ENCODE measurements at regions not wholly inside any gene's neighbourhood (a gene's known extent, or its start where the extent isn't known, plus 50 kb on each side); places are given as distances from the start of the nearest gene placed in this dataset.
"Not testable (repeated sequence)": the region's sequence is repeated elsewhere in the genome, so short reads cannot be mapped to it uniquely, and the experiment has no call there.

DNA sequence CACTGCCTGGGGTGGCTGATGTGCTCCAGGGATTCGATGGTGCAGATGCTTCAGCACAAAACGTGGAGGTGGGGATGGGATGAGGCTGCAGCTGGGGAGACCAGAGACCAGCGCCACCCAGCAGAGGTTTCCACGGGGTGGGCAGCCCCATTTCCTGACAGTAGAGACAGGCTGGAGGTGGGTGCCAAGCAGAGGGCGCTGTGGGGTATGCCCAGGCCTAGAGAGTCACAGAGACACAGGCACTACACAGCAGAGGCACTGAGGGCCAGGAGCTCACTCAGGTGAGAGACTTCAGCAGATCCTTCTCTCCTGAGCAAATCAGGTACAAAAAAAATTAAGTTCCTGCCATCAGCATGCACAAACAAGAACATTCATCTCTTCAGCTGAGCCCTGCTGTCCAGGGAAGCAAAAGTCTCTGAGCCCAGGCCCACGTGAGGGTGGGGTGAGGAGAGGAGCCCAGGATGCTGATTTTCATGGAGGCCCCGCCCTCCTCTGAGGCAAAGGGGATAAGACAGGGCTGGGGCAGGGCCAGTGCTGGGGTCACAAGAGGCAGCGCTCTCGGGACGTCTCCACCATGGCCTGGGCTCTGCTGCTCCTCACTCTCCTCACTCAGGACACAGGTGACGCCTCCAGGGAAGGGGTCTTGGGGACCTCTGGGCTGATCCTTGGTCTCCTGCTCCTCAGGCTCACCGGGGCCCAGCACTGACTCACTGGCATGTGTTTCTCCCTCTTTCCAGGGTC, 53.1 kb downstream of the GGTLC2 start:
- no peak for DNase-seq (ENCODE audit: low spot score)

DNA sequence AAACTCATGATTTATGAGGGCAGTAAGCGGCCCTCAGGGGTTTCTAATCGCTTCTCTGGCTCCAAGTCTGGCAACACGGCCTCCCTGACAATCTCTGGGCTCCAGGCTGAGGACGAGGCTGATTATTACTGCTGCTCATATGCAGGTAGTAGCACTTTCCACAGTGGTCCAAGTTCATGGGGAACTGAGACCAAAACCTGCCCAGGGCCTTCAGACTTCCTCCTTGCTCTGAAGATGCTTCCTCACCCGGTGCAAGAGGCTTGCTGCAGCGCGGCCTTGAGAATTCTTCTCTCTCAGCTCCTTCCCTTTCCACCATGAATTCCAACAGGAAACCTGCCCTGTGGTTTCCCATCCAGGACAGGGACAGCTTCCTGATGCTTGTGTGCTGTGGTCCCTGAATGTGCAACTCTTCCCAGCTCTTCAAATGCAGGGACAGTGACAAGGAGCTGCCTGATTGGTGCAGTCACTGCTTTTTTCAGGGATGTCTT, 53.9 kb downstream of the GGTLC2 start:
- no peak for DNase-seq (ENCODE audit: low spot score)

DNA sequence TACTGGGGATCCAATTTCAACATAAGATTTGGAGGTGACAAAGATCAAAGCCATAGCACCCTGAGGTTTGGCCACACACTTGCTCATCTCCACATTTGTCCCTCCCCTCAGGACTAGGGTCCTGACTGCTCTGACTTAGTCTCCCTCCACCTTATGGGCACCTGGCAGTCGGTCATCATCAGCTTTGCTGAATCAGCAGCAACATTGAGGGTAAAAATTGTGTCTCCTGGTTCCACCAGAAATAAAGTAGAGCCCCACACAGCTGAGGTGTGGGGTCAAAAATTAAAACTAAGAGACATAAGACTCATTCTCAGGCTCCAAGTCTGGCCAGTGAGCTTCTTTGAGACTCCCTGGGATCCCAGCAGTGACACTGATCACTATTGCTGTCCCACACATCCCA, 56.2 kb downstream of the GGTLC2 start:
- DNase-seq (ENCODE audit: low spot score), result no peak

DNA sequence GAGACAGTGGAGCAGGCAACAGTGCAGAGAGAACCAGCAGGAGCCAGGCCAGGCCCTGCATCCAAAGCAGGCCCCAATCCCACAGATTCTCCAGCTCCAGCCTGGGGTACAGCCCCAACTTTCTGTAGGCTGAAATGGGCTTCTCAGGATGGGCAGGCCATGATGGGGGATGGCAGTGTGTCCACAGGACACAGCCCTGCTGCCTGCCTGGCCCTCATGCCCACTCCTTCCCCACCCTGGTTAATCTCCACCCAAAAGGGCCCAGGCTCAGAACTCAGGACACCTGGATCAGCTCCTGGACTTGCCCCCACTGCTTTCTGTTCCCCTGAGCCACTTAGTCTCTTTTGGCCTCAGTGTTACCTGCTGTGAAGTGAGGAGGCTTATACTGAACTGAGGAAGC, 57.1 kb downstream of the GGTLC2 start:
- DNase-seq (ENCODE audit: low spot score), result not testable (repeated sequence)

DNA sequence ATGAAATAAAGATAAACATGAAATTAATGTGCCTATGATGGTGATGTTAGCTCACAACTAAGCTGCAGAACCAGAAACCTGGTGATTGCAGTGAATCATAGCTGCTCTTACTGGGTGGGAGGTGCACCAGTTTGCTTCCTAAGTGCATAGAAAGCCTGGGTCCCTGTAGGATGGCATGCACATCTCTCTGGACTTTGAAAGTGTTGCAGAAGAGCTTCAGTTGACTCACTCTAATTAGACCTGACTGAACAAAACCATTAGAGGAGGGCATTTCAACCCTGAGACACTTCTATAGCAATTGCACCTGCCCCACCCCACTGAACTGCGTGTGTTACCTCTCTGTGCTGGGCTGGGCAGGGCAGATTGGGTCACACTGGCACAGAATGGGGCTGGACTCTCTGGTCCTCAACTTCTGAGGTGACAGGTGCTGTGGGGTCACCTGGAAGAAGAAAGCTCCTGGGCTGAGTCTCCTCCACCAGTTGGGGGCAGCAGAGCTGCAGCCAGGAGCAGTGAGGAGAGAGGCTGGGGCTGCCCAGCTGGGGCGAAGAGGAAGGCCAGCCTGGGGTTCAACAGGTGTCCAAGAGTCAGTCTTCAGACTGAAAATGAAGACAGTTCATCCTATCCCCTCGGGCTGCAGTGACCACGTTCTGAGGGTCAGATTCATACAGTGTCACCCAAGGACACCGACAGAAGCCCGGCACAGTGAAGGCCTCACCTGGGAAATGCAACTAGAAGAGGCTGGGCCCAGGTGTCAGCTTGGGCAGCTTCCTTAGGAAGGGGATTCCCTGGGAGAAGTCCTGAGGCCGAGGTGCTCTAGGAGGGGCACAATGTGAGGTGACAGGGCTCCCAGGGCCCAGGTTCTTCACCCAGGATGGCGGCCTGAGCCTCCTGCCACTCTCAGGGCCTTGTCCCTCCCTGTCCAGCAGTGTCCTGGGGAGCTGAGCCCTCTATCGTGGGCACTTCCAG, 58.1 kb downstream of the GGTLC2 start:
- DNase-seq (ENCODE audit: low spot score), result no peak

DNA sequence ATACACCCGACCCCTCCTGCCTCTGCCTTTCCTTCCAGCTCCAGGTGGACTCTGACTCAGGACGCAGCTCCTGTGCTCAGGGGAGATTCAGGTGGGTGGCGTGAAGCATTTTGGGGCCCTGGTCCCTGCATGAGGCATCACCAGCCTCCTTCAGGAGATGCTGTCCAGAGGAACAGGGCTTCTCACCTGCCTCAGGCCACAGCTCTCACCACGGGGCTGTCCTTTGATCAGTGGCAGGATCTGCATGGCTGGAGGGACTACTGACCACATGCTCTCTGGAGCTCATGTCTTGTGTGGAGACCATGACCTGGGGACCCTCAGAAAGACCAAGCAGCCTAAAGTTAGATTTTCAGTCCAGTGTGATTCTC, 58.8 kb downstream of the GGTLC2 start:
- no peak for DNase-seq (ENCODE audit: low spot score)

DNA sequence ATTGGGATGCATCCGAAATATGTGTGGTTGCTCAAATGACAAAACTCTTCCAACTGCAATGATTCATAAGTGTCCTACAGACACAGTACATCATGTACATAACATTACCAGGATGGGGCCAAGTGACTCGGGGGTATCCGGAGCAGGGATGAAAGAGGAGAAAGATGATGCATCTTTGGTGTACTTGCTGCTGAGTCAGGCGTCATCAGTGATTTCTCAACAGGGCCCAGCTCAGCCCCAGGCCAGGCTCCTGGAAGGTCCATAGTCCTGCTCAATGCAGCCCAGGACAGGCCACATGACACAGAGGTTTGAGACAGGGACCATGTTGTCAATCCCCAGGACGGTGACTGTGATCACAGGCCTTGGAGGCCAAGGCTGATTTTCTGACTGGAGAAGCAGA, 59.3 kb downstream of the GGTLC2 start:
- DNase-seq (ENCODE audit: low spot score), result no peak

DNA sequence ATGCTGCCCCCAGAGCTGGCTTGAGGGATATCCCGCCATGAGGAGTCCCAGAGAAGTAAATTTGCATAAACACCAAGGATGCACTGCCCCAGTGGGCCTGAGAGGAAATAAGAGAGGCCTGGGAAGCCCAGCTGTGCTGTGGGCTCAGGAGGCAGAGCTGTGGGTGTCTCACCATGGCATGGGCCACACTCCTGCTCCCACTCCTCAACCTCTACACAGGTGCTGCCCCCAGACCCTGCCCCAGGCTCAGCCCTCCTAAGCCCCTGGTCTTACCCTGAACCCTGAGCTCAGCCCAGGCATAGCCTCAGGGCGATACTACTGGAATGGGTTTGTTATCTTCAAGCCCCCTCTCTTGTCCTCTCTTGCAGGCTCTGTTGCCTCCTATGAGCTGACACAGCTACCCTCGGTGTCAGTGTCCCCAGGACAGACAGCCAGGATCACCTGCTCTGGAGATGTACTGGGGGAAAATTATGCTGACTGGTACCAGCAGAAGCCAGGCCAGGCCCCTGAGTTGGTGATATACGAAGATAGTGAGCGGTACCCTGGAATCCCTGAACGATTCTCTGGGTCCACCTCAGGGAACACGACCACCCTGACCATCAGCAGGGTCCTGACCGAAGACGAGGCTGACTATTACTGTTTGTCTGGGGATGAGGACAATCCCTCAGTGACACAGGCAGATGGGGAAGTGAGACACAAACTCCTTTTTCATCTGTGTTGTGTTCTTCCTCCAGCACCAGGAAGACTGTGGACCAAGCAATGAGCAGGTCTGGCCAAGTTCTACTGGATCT, 59.9 kb downstream of the GGTLC2 start:
- no peak for DNase-seq (ENCODE audit: low spot score)

DNA sequence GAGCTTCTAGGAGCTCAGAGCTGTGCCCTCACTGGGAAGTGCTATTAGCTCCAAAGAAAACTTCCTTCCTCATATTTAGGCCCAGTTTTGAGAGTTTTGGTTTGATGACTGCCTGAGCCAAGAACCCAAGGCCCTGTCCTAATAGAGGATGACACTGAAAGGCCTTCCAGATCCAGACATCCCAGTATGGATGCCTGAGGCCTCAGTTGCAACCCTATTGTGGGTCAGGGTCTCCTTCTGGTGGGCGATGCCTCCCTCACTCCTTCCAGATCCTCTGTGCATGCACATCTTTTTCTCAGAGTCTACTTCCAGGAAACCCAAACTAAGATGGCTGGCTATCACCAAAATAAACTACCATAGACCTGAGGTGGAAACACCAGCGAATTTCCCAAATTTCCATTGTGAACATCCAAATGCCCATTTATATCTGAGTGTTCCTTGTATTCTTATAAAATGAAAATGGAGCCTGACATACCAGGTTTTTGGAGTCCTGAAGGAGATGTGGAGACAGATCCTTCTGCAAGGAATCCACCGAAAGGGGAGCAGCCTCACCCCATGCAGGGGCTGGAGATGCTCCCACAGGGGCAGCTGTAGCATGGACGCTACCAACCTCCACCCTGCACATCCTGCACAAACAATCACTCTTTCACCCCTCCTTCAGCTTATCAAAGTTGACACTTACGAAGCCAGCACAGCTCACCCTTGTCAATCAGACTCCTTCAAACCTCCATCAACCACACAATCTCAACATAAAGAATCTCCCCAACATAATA, 61.1 kb downstream of the GGTLC2 start:
- no peak for DNase-seq (ENCODE audit: low spot score)

DNA sequence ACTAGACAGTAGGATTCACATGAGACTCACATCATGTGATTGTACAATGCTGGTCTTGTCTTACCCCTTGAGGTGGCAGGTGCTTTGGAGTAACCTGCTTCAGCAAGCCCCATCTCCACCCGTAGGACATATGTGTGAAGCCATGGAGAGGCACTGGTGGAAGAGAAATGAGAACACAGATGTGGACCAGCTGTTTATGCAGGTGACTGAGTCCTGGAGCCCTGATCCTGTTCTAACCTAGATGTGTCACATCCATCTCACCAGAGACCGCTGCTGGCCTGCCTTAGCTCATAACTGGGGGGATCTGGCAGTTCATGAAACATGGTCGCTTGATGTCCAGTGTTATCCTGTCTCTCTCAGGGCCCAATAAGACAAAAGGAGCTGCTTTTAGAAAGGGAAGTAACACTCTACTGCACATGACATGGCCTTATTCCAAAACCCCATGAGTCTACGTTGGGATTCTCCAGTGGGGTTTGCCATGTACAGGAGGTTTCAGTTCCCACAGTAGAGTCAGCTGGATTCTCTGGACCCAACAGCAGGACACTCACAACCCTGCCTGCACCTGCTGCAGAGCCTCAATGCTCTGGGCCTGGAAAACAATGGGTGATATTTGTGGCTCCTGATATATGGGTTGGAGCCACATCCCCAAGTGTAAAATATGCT, 62.0 kb downstream of the GGTLC2 start:
- no peak for DNase-seq (ENCODE audit: low spot score)

DNA sequence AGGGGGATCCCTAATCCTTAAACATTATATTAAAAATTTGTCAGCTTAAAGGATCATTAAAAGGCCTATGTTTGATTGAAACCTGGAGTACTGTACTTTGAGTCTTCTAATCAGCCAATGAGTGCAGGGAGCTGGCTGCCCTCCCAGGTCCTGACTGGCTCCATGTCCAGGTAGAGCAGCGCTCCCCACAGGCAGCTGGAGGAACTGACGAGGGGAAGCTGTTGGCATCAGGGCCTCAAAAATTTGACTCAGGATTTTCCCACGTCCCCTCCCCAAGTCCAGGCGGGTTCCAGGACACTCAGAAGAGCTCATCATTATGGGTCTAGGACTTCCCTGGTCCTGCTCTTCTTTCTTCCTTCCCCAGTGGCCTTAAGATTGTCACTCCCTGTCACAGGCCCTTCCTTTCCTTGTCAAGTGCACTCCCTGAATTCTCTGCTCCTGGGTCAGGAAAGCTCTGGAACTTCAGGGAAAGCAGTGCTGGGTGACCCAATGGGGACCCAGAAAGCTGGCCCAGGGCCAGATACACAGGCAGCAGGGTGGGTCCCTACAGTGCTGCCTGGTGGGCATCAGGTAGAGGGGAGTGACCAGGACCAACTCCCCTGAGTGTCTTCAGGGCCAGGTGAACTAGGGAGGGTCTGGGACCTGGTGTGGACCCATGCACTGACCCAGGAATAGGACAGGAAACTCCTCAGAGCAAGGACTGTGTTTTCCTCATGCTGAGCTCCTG, 65.5 kb downstream of the GGTLC2 start:
- no peak for DNase-seq (ENCODE audit: low spot score)

DNA sequence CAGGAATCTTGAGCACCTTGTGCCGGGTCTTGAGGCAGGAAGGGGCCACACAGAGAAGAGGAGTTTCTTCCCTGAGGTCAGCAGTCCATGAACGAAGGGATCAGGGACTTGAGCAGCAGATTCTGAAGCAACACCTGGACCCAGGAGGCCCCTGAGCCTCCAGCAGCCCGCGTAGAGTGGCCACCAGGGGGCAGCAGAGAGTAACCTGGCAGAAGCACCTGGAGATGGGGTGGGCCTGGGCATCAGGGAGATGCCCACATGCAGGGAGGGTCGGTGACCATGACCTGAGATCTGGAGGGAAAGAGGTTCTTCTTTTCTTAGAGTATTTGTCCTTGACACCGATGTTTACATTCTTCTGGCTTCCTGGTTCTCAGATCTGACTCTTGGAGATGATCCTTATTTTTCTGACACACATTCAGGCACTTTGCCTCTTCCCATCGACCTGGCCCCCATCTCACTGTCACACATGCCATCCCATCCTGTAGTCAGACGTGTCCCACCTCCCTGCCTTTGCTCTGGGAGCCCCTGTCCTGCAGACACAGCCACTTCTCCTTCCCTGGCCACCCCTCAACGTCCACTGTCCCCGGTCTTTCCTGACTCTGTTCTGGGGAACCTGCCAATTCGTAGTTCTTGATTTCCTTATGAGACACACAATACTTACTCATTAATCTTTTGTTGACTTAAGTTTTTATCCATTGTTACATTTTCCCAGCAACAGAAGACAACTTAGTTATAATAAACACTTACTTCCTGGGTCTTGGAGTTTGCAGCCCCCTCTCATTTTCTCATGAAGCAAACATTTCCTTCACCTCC, 66.5 kb downstream of the GGTLC2 start:
- peak; percentile 62 for DNase-seq (ENCODE audit: low spot score)

DNA sequence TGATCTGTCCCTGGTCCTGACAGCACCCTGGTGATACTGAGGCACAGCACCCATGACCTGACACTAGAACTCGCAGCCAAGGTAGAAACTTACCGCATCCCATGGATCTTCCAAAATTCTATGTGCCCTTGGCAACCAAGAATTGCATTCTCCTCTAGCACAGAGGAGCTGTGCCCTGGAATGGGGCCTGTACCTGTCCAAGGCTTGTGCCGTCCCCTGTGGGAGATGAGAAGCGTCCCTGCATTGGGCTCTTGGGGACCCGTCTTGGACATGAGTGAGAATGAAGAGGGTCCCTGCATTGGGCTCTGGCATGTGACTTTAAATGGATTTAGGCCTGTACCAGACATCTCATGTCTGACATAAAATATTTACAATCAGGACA, 67.1 kb downstream of the GGTLC2 start:
- DNase-seq (ENCODE audit: low spot score), result no peak

DNA sequence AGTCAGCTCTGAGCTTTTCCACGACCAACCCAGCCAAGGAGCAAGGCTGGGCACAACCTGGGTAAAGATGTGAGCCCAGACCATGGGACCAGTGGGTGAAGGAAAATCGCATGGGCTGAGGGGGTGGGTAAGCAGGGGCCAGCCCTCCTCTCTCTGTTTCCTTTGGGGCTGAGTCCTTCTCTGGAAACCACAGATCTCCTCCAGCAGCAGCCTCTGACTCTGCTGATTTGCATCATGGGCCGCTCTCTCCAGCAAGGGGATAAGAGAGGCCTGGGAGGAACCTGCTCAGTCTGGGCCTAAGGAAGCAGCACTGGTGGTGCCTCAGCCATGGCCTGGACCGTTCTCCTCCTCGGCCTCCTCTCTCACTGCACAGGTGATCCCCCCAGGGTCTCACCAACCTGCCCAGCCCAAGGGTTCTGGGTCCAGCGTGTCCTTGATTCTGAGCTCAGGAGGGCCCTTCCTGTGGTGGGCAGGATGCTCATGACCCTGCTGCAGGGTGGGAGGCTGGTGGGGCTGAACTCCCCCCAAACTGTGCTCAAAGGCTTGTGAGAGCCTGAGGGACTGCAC, 67.8 kb downstream of the GGTLC2 start:
- DNase-seq (ENCODE audit: low spot score), result no peak

DNA sequence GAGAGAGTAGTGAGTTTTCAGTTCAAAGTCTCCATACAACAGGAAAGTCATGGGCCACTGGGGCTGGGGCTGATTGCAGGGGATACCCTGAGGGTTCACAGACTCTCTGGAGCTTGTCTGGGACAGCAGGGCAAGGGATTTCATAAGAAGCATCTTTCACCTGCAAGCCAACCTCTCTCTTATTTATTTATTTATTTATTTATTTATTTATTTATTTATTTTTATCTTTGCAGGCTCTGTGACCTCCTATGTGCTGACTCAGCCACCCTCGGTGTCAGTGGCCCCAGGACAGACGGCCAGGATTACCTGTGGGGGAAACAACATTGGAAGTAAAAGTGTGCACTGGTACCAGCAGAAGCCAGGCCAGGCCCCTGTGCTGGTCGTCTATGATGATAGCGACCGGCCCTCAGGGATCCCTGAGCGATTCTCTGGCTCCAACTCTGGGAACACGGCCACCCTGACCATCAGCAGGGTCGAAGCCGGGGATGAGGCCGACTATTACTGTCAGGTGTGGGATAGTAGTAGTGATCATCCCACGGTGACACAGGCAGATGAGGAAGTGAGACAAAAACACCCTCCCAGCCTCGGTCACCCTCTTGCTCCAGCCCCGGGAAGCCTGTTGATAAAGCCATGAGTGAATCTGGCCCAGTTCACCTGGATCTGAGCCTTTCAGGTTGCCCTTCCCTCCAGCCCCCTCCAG, 68.4 kb downstream of the GGTLC2 start:
- DNase-seq (ENCODE audit: low spot score), result no peak

DNA sequence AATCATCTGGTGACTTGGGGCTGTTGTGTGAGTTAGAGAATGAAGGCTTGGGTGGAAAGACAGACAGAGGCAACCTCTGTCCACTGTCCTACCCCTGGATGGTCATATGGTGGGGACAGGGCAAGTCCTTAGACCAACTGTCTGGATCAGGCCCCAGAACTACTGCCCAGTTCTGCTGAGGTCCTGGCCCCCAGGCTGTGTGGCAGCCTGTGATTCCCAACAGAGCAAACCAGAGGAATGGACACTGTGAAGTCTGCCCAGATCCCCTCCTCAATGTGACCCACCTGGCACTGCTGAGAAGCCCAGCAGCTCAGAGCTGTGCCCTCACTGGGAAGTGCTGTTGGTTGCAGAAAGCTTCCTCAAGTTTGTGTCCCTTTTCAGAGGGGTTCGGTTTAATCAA, 69.0 kb downstream of the GGTLC2 start:
- no peak for DNase-seq (ENCODE audit: low spot score)

DNA sequence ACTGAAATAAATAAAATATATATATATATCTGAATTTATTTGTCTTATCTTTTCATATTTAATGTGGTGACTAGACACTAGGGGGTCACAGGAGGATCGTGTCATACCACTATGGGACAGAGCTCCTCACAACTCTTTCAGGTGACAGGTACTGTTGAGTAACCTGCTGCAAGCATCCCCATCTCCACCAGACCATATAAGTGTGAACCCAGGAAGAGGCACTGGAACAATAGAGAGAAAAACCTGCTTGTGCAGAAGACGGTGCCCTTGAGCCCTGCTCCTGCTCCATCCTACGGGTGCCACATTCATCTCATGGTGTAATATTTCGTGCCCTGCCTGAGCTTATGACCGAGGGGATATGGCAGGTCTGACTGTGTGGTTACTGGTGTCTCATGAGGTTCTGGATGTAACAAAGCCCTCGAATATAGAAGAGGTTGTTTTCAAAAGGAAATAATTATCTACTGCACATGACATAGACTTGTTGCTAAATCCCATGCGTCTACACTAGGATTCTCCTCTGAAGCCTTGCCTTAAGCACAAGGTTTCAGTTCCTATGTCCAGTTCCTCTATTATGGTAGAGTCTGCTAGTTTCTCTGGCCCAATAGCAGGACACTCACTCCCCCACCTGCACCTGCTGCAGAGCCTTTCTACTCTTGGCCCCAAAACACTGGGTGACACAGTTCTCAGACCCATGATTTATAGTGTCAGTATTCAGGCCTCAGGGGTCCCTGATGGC, 70.4 kb downstream of the GGTLC2 start:
- no peak for DNase-seq (ENCODE audit: low spot score)

DNA sequence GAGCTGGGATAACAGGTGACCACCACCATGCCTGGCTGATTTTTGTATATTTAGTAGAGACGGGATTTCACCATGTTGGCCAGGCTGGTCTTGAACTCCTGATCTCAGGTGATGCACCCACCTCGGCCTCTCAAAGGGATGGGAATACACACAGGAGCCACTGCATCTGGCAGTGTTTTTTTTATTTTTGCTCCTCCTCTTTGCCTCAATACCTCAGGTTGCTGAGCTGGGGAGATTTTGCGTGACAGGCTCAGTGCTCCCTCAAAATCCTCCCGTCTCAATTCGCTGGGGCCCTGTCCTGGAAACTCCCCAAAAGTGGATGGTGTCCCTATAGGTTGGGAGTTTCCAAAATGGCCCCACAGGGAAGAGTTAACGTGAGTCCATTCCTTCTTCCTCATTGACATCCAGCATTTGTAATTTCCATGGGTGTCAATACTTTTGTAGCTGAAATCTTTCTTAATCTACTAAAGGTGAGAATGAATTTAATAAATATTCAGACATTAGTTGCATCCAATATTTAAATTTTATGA, 71.8 kb downstream of the GGTLC2 start:
- no peak for DNase-seq (ENCODE audit: low spot score)

All from hematopoietic multipotent progenitor cell treated with erythropoietin and hydrocortisone succinate and interleukin-3 and kit ligand, for 17 days (in vitro differentiated cells).